ENCODE measurements at regions not wholly inside any gene's neighbourhood (a gene's known extent, or its start where the extent isn't known, plus 50 kb on each side); places are given as distances from the start of the nearest gene placed in this dataset.

- 73% methylated on average over 2 of the region's 2 CpGs for WGBS
- H3K9me3 ChIP-seq: no peaks in the 10 kb centered on the region
- H3K4me1 ChIP-seq: peaks cover 2% of the 10 kb centered on the region
- DNase-seq (ENCODE audit: low spot score in 2 of 2): no peak
- TF ChIP-seq CTCF (IDR thresholded peaks at IDR 0.05) (no peak), POLR2A (IDR thresholded peaks at IDR 0.05) (no peak), POLR2AphosphoS5 (IDR thresholded peaks at IDR 0.05) (no peak), EP300 (IDR thresholded peaks at IDR 0.05) (no peak)
- H3K36me3 ChIP-seq: no peaks in the 10 kb centered on the region
- no peak overlapping the region for H3K27ac ChIP-seq
- H3K4me3 ChIP-seq: no peak overlapping the region
- H3K27me3 ChIP-seq: no peaks in the 10 kb centered on the region
Observed at GRCh38 chr1:60152891-60153290, 79.3 kb upstream of the C1orf87 start.

GRCh38 chr1:60151311-60151710 lies 77.7 kb upstream of the C1orf87 start:
- Histone ChIP-seq H3K4me3 (no peak overlapping the region), H3K4me1 (peaks cover 2% of the 10 kb centered on the region), H3K27me3 (no peaks in the 10 kb centered on the region), H3K9me3 (no peaks in the 10 kb centered on the region), H3K27ac (no peak overlapping the region), H3K36me3 (no peaks in the 10 kb centered on the region)
- DNase-seq (ENCODE audit: low spot score in 2 of 2): no peak
- TF ChIP-seq CTCF (IDR thresholded peaks at IDR 0.05): no peak
- TF ChIP-seq POLR2A (IDR thresholded peaks at IDR 0.05): no peak
- no peak for TF ChIP-seq POLR2AphosphoS5 (IDR thresholded peaks at IDR 0.05)
- no peak for TF ChIP-seq EP300 (IDR thresholded peaks at IDR 0.05)
- 80% methylated on average over 3 of the region's 3 CpGs for WGBS

- no peak for DNase-seq (ENCODE audit: low spot score in 2 of 2)
- Histone ChIP-seq H3K27me3 (no peaks in the 10 kb centered on the region), H3K4me1 (peaks cover 2% of the 10 kb centered on the region), H3K9me3 (no peaks in the 10 kb centered on the region), H3K4me3 (no peak overlapping the region), H3K27ac (no peak overlapping the region), H3K36me3 (no peaks in the 10 kb centered on the region)
- 33% methylated on average over 2 of the region's 2 CpGs for WGBS
- TF ChIP-seq POLR2A (IDR thresholded peaks at IDR 0.05) (no peak), CTCF (IDR thresholded peaks at IDR 0.05) (no peak), POLR2AphosphoS5 (IDR thresholded peaks at IDR 0.05) (no peak), EP300 (IDR thresholded peaks at IDR 0.05) (no peak)
Observed at GRCh38 chr1:60149251-60149650, 75.7 kb upstream of the C1orf87 start.

- H3K27me3 ChIP-seq: no peaks in the 10 kb centered on the region
- H3K4me1 ChIP-seq: no peaks in the 10 kb centered on the region
- no peak for DNase-seq (ENCODE audit: low spot score in 2 of 2)
- no peak overlapping the region for H3K27ac ChIP-seq
- no peak overlapping the region for H3K4me3 ChIP-seq
- 57% methylated on average over 1 of the region's 1 CpG for WGBS
- no peaks in the 10 kb centered on the region for H3K36me3 ChIP-seq
- no peak for TF ChIP-seq CTCF (IDR thresholded peaks at IDR 0.05)
- TF ChIP-seq EP300 (IDR thresholded peaks at IDR 0.05): no peak
- TF ChIP-seq POLR2AphosphoS5 (IDR thresholded peaks at IDR 0.05): no peak
- TF ChIP-seq POLR2A (IDR thresholded peaks at IDR 0.05): no peak
- H3K9me3 ChIP-seq: no peaks in the 10 kb centered on the region
Observed at GRCh38 chr1:60146884-60147283, 73.3 kb upstream of the C1orf87 start.

- no peak for DNase-seq (ENCODE audit: low spot score in 2 of 2)
- TF ChIP-seq EP300 (IDR thresholded peaks at IDR 0.05) (no peak), CTCF (IDR thresholded peaks at IDR 0.05) (no peak), POLR2A (IDR thresholded peaks at IDR 0.05) (no peak), POLR2AphosphoS5 (IDR thresholded peaks at IDR 0.05) (no peak)
- Histone ChIP-seq H3K4me3 (no peak overlapping the region), H3K27ac (no peak overlapping the region), H3K9me3 (no peaks in the 10 kb centered on the region), H3K36me3 (no peaks in the 10 kb centered on the region), H3K27me3 (no peaks in the 10 kb centered on the region), H3K4me1 (no peaks in the 10 kb centered on the region)
- 85% methylated on average over 1 of the region's 1 CpG for WGBS
Observed at GRCh38 chr1:60145771-60146170, 72.2 kb upstream of the C1orf87 start.

Data from suprapubic skin (tissue), 4 donors.